Posterior vena cava (tissue), 2 donors: ENCODE measurements at regions not wholly inside any gene's neighbourhood (a gene's known extent, or its start where the extent isn't known, plus 50 kb on each side); places are given as distances from the start of the nearest gene placed in this dataset.

ENCODE experiments used
- DNase-seq: peaks from one replicate; pipeline ENCODE4 v3.0.0-alpha.2; 2020; ENCODE audit warnings: low spot score
- intact Hi-C, 2 donors: fragments of 100-400 bp; cut with DNase I; formaldehyde crosslinking; loops; one replicate each; pipeline versions ENCODE4 v1.14.1 to v1.14.2; 2022 to 2023
- donor health status: DM: yes; HTN: yes; CAD: no.
- donor health status: DM: yes; HTN: yes; CAD: no.

- intact Hi-C loops, result no loop called here
- DNase-seq, result no peak
Observed at GRCh38 chr3:190731596-190731995, 130.9 kb downstream of the GMNC start.

GRCh38 chr3:190728574-190729246 is 133.8 kb downstream of the GMNC start:
- intact Hi-C loops, result no loop called here
- no peak for DNase-seq

GRCh38 chr3:190722181-190722905 is 140.2 kb downstream of the GMNC start:
- intact Hi-C loops, result no loop called here
- DNase-seq, result no peak

GRCh38 chr3:190721330-190721729 is 141.2 kb downstream of the GMNC start:
- no peak for DNase-seq
- intact Hi-C loops, result no loop called here

- intact Hi-C loops, result no loop called here
Observed at GRCh38 chr3:190718671-190719070, 143.8 kb downstream of the GMNC start.

GRCh38 chr3:190718097-190718496 is 144.4 kb downstream of the GMNC start:
- intact Hi-C loops, result no loop called here
- no peak for DNase-seq

More at GRCh38 chr3:190718671-190719070, 143.8 kb downstream of the GMNC start:
- DNase-seq, result no peak

GRCh38 chr3:190716961-190717360 is 145.5 kb downstream of the GMNC start:
- no peak for DNase-seq
- intact Hi-C loops, result no loop called here

- intact Hi-C loops, result no loop called here
- DNase-seq, result no peak
Observed at GRCh38 chr3:190716211-190716610, 146.3 kb downstream of the GMNC start.

- no peak for DNase-seq
- intact Hi-C loops, result no loop called here
Observed at GRCh38 chr3:190710723-190711122, 151.8 kb downstream of the GMNC start.

- intact Hi-C loops, result no loop called here
- DNase-seq, result no peak
Observed at GRCh38 chr3:190709351-190709773, 153.1 kb downstream of the GMNC start.
